Endothelial cell (in vitro differentiated cells): ENCODE measurements at regions not wholly inside any gene's neighbourhood (a gene's known extent, or its start where the extent isn't known, plus 50 kb on each side); places are given as distances from the start of the nearest gene placed in this dataset.

Experiments used
- DNase-seq: peaks from one replicate; pipeline ENCODE4 v3.0.0; 2021; ENCODE audit warnings: low spot score
- H3K27ac Mint-ChIP-seq: one replicate; pipeline ENCODE4 v1.8.0; 2021; ENCODE audit warnings: mixed read lengths, inconsistent platforms; ENCODE audit not compliant: unreplicated experiment
- H3K27me3 Mint-ChIP-seq: one replicate; pipeline ENCODE4 v1.8.0; 2021; ENCODE audit warnings: mild to moderate bottlenecking, moderate library complexity, mixed read lengths, inconsistent platforms; ENCODE audit not compliant: unreplicated experiment
- H3K36me3 Mint-ChIP-seq: one replicate; pipeline ENCODE4 v1.8.0; 2021; ENCODE audit warnings: mild to moderate bottlenecking, low read depth, mixed read lengths, inconsistent platforms; ENCODE audit not compliant: unreplicated experiment
- H3K4me1 Mint-ChIP-seq: one replicate; pipeline ENCODE4 v1.8.0; 2021; ENCODE audit warnings: mild to moderate bottlenecking, mixed read lengths, inconsistent platforms; ENCODE audit not compliant: unreplicated experiment
- H3K4me3 Mint-ChIP-seq: one replicate; pipeline ENCODE4 v1.8.0; 2021; ENCODE audit warnings: mild to moderate bottlenecking, mixed read lengths, inconsistent platforms; ENCODE audit not compliant: unreplicated experiment
- H3K9me3 Mint-ChIP-seq: one replicate; pipeline ENCODE4 v1.8.0; 2021; ENCODE audit warnings: mixed read lengths, inconsistent platforms; ENCODE audit not compliant: unreplicated experiment
- CTCF ChIP-seq: fragments of 200-600 bp; sonication (generic); IDR thresholded peaks from one replicate; pipeline ENCODE4 v1.5.0; 2021; ENCODE audit warnings: antibody characterized with exemption; ENCODE audit not compliant: unreplicated experiment

- no peak for DNase-seq
- H3K9me3 Mint-ChIP-seq: no peaks in the 10 kb centered on the region
- no peak overlapping the region for H3K27ac Mint-ChIP-seq
- no peaks in the 10 kb centered on the region for H3K27me3 Mint-ChIP-seq
- no peak overlapping the region for H3K4me3 Mint-ChIP-seq
- no peak for TF ChIP-seq CTCF
- no peaks in the 10 kb centered on the region for H3K4me1 Mint-ChIP-seq
- no peaks in the 10 kb centered on the region for H3K36me3 Mint-ChIP-seq
Observed at GRCh38 chr6:118394106-118394505, 154.0 kb upstream of the PLN start.

GRCh38 chr6:118396969-118397368 is 151.1 kb upstream of the PLN start:
- no peak overlapping the region for H3K27ac Mint-ChIP-seq
- DNase-seq: no peak
- no peaks in the 10 kb centered on the region for H3K27me3 Mint-ChIP-seq

GRCh38 chr6:118397671-118398465 is 150.2 kb upstream of the PLN start:
- H3K4me3 Mint-ChIP-seq: no peak overlapping the region
- no peak for DNase-seq
- H3K9me3 Mint-ChIP-seq: no peaks in the 10 kb centered on the region
- no peak for TF ChIP-seq CTCF
- H3K27me3 Mint-ChIP-seq: no peaks in the 10 kb centered on the region
- no peaks in the 10 kb centered on the region for H3K4me1 Mint-ChIP-seq
- no peak overlapping the region for H3K27ac Mint-ChIP-seq
- H3K36me3 Mint-ChIP-seq: no peaks in the 10 kb centered on the region

More at GRCh38 chr6:118396969-118397368, 151.1 kb upstream of the PLN start:
- Mint-ChIP-seq H3K4me3 (no peak overlapping the region), H3K4me1 (no peaks in the 10 kb centered on the region), H3K36me3 (no peaks in the 10 kb centered on the region), H3K9me3 (no peaks in the 10 kb centered on the region)
- TF ChIP-seq CTCF: no peak

GRCh38 chr6:118400098-118400497 is 148.0 kb upstream of the PLN start:
- H3K4me3 Mint-ChIP-seq: no peak overlapping the region
- no peak for TF ChIP-seq CTCF
- no peaks in the 10 kb centered on the region for H3K27me3 Mint-ChIP-seq
- no peaks in the 10 kb centered on the region for H3K36me3 Mint-ChIP-seq
- no peak overlapping the region for H3K27ac Mint-ChIP-seq
- DNase-seq: no peak
- no peaks in the 10 kb centered on the region for H3K9me3 Mint-ChIP-seq
- H3K4me1 Mint-ChIP-seq: no peaks in the 10 kb centered on the region

- Mint-ChIP-seq H3K27ac (no peak overlapping the region), H3K36me3 (no peaks in the 10 kb centered on the region), H3K4me1 (no peaks in the 10 kb centered on the region), H3K27me3 (no peaks in the 10 kb centered on the region), H3K4me3 (no peak overlapping the region), H3K9me3 (no peaks in the 10 kb centered on the region)
- TF ChIP-seq CTCF: no peak
- no peak for DNase-seq
Observed at GRCh38 chr6:118400582-118400981, 147.5 kb upstream of the PLN start.
